ENCODE measurements at regions not wholly inside any gene's neighbourhood (a gene's known extent, or its start where the extent isn't known, plus 50 kb on each side); places are given as distances from the start of the nearest gene placed in this dataset.

DNA sequence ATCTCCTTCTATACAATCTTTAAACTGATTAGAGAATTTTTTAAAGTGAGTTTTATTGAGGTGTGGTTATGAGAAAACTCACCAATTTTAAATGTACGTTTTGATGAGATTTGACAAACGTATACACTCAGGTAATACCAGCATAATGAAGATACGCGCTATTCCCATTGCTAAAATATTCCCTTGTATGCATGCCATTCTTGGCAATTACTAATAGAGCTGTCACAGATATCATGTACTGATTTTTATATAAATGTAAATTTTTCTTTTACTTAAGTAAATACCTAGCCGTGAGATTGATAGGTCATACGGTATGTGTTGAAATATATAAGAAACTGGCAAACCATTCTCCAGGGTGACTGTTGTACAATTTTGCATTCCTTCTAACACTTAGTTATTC, 384.7 kb downstream of the PTH2R start:
- TF ChIP-seq, protein P1, sequence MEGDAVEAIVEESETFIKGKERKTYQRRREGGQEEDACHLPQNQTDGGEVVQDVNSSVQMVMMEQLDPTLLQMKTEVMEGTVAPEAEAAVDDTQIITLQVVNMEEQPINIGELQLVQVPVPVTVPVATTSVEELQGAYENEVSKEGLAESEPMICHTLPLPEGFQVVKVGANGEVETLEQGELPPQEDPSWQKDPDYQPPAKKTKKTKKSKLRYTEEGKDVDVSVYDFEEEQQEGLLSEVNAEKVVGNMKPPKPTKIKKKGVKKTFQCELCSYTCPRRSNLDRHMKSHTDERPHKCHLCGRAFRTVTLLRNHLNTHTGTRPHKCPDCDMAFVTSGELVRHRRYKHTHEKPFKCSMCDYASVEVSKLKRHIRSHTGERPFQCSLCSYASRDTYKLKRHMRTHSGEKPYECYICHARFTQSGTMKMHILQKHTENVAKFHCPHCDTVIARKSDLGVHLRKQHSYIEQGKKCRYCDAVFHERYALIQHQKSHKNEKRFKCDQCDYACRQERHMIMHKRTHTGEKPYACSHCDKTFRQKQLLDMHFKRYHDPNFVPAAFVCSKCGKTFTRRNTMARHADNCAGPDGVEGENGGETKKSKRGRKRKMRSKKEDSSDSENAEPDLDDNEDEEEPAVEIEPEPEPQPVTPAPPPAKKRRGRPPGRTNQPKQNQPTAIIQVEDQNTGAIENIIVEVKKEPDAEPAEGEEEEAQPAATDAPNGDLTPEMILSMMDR (IDR thresholded peaks at IDR 0.05), result no peak
- no peak for TF ChIP-seq POLR2A (IDR thresholded peaks at IDR 0.05)

Measured in uterus (tissue), 2 donors.